GM18858 (cell line): ENCODE measurements at regions not wholly inside any gene's neighbourhood (a gene's known extent, or its start where the extent isn't known, plus 50 kb on each side); places are given as distances from the start of the nearest gene placed in this dataset.
"Not testable (repeated sequence)": the region's sequence is repeated elsewhere in the genome, so short reads cannot be mapped to it uniquely, and the experiment has no call there.

Experiments
- ATAC-seq: cut with Tn5 transposase; IDR thresholded peaks from one replicate; pipeline ENCODE4 v1.9.1; 2021; ENCODE audit not compliant: unreplicated experiment

GRCh38 chr12:73902260-73902659 is 635.4 kb upstream of the ATXN7L3B start:
- ATAC-seq: no peak

DNA sequence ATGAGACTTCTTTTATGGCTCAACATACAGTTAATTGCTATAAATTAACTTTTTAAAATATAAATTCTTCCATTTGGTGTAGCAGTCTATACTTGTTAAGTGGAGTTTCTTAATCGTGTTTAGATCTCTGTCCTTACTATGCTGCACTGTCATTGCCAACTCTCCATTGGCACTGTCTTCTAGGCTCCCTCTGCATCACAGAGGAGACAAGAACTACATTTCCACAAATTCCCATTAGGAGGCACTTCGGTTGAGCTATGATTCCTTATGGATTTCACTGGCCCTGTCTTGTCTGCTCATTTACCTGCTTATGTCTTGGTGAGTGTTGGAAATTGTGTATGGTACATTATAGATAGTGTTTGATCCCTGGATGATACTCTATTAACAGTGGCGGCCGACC is 630.9 kb upstream of the ATXN7L3B start:
- no peak for ATAC-seq

GRCh38 chr12:73935817-73936216 is 601.8 kb upstream of the ATXN7L3B start:
- no peak for ATAC-seq

- no peak for ATAC-seq
Observed at GRCh38 chr12:73947326-73948026, 590.2 kb upstream of the ATXN7L3B start.

DNA sequence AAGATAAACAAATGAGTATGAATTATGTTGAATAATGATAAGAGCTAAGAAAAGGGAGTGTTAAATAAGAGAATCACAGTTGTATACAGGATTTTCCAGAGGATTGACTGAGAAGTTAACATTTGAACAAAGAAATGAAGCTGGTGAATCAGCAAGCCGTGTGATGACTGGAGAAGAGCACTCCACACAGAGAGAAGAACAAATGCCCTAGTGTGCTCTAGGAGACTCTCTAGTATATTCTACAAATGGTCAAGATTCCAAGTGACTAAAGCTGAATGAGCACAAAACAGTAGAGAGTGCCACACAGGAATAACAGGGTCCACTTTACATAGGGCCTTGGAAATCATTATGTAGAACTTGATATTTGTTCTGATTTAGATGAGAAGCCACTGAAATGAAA is 587.1 kb upstream of the ATXN7L3B start:
- ATAC-seq: no peak

DNA sequence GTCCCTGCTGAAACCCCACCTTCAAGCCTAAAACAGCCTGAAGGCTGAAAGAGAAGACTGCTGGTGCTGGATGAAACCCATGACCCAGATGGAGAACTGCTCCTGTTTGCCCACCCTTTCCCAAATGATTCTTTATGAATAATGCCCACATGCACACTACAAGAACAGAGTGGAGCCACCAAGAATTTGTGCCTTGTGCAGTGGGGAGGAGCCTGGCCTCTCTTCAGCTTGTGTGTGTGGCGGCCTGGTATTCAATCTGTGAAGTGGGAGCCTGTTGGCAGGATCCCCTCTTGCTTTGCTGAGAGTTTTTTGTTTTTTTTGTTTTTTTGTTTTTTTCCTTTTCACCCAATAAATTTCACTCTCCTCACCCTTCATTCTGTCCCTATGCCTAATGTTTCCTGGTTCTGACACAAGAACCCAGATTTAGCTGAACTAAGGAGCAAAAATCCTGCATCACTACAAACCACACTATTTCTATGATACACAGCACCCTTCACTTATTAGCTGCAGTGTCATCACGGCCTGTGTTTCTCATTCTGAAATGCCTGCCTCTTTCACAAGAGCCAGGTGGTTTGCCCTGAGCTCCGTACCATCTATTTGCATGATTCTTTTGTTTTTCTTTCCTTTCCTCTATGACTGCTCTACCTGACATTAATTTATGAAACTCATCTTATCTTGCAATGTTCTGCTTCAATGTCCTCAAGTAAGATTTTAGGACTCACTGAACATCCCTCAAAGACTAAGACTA is 585.5 kb upstream of the ATXN7L3B start:
- no peak for ATAC-seq

DNA sequence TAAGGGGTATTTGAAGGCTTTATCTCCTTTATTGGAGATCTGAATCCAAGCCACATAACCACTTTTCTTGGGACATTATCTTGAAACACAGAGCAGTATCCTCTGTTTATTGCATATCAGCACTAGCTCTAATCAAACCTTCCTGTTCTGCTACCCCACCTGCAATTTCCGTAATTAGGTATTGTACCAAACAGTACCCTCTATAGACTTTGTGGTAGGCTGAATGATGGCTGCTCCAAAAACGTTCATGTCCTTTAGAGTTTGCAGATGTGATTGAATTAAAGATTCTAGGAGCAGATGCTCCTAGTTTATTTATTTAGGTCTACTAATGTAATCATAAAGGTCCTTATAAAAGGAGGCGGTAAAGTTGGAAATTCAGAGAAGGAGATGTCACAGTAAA is 573.0 kb upstream of the ATXN7L3B start:
- ATAC-seq: no peak

- no peak for ATAC-seq
Observed at GRCh38 chr12:73973486-73973885, 564.1 kb upstream of the ATXN7L3B start.

- no peak for ATAC-seq
Observed at GRCh38 chr12:73984552-73984951, 553.1 kb upstream of the ATXN7L3B start.

GRCh38 chr12:73991138-73991537 is 546.5 kb upstream of the ATXN7L3B start:
- ATAC-seq: no peak

GRCh38 chr12:73998894-73999293 is 538.7 kb upstream of the ATXN7L3B start:
- ATAC-seq: no peak

DNA sequence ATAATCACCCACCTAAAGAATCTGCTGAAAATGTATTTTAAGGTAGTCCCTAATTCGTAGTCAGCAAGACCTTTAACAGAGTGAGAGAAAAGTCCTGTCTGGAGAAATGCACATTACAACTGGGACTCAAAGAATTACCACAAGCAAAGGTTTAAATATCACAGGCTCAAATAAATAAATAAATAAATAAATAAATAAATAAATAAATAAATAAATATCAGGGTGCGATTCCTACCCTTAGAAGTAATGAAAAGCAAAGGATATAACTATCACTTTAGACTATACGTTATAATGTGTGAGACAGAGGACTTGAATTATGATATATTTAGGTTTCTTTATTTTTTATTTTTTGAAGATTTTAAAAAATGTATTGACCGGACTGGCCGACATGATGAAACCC is 522.5 kb upstream of the ATXN7L3B start:
- no peak for ATAC-seq

DNA sequence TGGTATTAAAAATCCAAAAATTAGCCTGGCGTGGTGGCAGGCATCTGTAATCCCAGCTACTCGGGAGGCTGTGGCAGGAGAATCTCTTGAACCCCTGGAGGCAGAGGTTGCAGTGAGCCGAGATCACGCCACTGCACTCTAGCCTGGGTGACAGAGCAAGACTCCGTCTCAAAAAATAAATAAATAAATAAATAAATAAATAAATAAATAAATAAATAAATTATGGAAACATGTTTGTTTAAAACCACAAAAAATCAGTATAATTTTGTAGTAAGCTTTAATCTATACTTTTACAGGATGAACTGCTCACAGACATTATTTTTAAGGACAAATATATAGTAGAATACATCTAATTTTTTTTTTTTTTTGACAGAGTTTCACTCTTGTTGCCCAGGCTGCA is 521.3 kb upstream of the ATXN7L3B start:
- ATAC-seq: not testable (repeated sequence)

- ATAC-seq: no peak
Observed at GRCh38 chr12:74018849-74019248, 518.8 kb upstream of the ATXN7L3B start.

DNA sequence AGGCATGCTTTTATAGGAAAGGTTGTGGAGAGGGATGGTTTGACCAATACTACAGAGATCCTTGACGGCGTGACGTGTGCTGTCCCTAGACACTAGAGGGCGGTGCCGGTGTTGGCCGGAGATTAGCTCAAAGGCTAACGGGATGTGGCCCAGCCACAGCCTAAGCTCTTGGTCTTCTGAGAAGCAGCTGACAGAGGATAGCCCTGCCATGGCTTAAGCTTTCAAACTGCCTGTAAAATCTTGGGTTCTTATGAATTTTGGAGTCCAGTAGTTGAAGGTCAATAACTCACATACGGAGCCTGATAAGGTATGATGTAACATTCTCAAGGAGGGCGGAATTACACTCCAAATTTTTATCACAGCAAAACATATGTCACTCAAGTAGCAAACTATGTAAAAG is 515.7 kb upstream of the ATXN7L3B start:
- ATAC-seq: peak; percentile 99

DNA sequence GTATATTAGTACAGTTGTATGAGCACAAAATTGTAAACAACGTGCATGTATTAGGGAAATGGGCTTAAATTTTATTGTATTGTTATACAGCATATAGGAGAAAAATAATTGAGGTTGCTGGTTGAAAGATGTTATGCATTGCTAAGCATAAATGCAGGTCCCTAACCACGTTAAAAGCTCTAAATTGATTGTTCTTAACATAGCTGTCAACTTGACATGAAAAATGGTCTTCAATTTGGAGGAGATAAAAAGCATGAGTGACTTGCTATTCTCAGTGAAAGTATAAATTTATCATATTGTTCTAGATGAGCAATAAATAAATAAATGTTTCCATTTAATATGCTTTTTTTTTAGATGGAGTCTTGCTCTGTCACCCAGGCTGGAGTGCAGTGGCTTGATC is 506.6 kb upstream of the ATXN7L3B start:
- no peak for ATAC-seq

DNA sequence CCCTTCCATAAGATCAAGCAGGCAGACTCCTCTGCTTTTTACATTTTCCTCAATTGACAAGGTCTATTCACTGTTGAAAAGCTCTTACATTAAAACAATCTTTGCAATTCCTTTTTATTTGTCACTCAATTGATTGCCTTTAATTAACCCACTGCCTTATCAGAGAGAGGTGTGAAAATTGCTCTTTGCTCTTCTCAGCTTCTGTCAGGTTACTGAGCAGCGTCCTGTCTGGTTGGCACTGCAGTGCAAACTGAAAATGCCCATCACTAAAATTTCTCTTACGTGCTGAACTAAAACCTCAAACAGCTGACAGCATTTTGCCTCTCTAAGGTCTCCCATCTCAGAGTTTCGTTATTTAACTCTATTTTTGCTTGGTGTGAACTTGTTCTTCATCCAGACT is 504.1 kb upstream of the ATXN7L3B start:
- no peak for ATAC-seq

DNA sequence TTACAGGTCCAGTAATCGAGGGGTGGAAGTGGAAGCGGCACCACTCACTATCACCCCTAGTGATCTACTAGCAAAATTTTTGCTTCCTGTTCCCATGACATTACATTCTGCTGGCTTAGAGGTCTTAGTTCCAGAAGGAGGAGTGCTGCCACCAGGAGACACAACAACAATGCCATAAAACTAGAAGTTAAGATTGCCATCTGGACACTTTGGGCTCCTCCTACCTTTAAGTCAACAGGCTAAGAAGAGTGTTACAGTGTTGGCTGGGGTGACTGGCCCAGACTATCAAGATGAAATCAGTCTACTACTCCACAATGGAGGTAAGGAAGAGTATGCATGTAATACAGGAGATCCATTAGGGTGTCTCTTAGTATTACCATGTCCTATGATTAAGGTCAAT is 498.5 kb upstream of the ATXN7L3B start:
- ATAC-seq: not testable (repeated sequence)

GRCh38 chr12:74043343-74043742 is 494.3 kb upstream of the ATXN7L3B start:
- ATAC-seq: no peak

GRCh38 chr12:74049348-74049747 is 488.3 kb upstream of the ATXN7L3B start:
- ATAC-seq: no peak

DNA sequence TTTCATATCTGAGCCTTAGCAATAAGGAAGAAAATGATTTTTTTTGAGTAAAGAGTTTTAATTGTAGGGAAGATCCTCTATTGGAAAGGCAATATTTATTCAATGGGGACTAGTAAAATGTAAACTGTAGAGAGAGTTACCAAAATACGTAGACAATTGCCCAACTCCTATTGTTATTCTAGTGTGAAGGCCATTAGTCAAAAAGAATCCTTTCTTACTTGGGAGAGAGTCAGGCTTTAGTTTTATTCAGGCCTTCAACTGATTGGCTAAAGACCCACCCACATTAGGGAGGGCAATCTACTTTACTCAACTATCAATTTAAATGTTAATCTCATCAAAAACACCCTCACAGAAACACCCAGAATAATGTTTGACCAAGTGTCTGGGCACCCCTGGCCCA is 485.8 kb upstream of the ATXN7L3B start:
- ATAC-seq: no peak

DNA sequence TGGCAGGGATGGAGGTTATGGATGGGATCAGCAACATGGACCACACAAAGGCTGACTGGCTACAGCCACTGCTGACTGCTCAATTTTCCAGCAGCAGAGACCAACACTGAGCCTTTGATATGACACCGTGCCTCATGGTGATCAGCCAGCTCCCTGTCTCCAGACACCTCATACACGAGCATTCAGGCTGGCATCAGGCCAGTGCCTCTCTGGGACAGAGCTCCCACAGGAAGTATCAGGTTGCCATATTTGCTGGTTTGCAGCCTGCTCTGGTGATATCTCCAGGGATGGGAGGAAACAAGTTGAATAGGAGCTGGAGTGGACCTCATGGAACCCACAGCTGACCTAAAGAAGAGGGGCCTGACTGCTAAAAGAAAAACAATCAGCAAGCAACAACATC is 471.2 kb upstream of the ATXN7L3B start:
- ATAC-seq: no peak

GRCh38 chr12:74071182-74071581 is 466.5 kb upstream of the ATXN7L3B start:
- ATAC-seq: no peak
